GM19043 (cell line): ENCODE measurements at regions not wholly inside any gene's neighbourhood (a gene's known extent, or its start where the extent isn't known, plus 50 kb on each side); places are given as distances from the start of the nearest gene placed in this dataset.

Source experiments
- ATAC-seq: cut with Tn5 transposase; IDR thresholded peaks from one replicate; pipeline ENCODE4 v1.9.1; 2021; ENCODE audit warnings: low read depth; ENCODE audit not compliant: unreplicated experiment

DNA sequence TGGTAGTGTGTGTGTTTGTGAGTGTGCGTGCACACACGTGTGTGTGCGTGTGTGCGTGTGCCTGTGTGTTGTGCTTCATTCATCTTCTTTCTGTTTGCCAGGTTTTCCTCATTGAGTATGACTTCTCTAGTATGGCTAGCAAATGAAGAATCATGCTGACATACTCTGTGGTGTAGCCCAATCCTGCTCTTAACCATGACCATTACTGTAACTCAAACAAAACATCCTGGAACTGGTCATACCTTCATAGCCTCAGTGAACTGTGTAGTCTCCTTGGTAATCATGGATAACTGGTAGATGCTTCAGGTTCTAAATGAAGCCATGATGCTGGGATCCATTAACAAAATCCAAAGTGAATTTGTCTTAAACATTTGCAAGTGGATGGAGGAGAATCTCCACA, 1117.7 kb downstream of the BCL11B start:
- ATAC-seq = no peak

DNA sequence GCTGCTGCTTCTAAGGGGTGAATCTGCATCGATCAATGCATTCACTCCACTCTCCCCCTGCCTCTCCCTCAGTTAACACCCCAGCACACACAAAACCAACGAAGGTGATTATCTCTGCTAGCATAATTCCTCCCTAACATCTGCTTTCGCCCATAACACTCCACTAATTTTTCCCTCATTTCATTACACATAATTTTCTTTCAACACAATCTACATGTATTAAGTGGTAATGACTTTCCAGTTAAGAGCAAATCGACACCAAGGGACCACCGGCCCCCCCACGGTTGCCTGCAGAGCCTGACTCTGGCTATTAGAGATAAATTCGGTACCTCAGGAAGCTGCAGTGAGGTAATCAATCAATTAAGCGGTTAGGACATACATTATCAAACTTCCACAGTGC, 1115.6 kb downstream of the BCL11B start:
- no peak for ATAC-seq

DNA sequence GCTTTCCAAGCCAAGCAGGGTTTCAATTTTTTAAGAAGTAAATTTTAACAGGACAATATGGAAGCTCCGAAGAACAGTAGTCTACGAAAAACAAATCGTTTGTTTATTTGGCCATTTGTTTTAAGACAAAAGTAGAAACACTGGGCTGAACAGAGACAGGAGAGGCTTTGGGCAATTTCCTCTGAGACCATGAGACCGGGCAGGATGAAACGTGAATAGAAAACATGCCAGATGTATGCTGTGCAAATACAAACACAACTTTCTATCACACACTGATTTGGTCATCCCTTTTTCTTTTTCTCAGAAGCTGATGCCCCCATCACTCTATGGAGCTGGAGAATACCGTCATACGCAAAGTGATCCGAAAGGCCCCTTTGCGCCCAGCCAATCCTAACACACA, 1111.1 kb downstream of the BCL11B start:
- ATAC-seq = no peak

DNA sequence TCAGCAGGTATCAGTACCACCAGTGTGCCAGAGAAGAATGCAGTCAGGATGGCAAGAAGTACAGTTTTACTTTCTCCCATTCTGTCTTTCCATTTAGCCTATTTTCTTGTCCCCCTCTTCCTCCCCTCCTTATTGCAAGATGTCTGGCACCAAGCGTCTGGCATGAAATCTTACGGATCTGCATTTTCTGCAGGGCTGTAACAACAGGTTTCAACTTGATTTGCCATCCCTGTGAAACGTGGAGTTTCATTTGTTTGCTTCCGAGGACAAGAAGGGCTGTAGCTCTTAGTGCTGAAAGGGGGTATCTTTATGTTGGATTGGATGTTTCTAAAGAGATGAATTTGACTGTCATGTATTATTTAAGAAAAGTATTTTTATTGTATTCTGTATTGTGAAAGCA, 1110.6 kb downstream of the BCL11B start:
- no peak for ATAC-seq

DNA sequence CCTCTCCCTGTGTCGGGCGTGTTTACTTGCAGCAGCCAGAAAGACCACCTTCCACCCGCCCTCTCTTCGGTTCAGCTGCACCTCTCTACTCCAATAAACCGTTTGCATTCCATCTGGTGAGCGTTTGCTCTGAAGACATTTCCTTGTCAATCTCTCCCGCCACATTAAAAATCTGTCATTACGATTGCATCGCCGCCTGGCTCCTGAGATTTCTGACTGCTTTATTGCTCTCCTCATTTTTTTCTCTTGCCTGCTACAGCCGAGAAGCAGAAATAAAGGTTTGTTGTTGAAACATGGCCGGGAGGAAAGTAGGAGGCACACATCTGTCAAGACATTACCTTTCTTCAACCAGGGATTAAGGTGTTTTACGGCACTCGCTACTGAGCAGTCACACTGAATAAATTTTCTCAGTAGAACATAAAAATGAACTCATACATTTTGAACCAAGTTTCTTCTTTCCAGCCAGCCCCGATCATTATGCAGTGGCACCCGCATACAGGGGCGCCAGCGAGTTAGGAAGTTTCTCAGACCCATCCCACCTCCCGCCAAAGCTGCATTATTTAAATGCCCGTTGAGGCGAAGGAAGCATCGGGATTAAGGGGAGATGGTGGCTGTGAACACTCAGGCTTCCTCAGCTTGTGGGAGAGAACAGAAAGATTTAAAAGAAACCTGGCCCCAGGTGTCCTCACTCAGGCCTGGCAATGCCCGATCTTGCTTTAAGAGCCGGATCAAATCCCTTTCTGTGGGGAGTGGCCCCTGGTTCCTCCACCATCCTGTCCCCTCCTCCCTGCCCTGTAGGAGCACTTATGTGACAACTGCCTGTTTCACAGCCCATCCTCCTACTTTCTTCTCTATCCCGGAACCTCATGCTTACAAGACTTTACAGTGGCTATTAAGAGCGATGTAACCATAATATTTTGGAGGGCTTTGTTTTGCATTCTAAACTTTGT, 1108.9 kb downstream of the BCL11B start:
- ATAC-seq = no peak

DNA sequence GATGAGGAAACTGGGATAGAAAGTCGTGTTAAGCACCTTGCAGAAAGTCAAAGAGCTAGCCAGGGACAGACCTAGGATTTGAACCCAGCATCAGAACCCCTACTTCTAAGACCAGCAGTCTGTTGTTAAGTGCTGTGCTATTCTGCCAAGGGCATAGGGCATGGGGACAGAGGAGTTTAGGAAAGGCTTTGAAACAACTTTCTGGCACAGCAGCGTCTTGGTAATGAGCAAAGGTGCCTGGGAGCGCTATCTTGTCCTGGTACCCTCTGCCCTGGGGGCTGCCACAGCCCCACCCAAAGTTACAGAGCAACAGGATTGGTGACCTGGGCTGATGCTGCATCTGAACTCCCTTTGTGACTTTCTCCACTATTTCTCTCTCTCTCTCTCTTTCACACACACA, 1108.1 kb downstream of the BCL11B start:
- no peak for ATAC-seq

DNA sequence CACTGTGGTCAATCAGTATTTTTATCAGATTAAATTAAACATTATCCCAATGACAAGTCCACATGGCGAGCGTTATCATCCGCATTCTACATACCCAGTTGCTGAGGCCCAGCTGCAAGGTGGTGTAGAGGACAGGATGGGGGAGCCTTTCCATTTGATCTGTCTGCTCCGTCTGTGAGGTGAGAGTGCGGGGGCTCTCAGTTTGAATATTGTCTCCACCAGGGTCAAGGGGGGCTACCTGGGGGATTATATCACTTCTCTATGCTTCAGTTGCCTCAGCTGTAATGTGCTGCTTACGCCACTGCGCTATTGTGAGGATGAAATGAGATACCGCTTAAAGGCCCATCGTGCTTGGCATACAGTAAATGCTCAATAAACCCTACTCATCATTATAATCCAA, 1106.0 kb downstream of the BCL11B start:
- no peak for ATAC-seq

DNA sequence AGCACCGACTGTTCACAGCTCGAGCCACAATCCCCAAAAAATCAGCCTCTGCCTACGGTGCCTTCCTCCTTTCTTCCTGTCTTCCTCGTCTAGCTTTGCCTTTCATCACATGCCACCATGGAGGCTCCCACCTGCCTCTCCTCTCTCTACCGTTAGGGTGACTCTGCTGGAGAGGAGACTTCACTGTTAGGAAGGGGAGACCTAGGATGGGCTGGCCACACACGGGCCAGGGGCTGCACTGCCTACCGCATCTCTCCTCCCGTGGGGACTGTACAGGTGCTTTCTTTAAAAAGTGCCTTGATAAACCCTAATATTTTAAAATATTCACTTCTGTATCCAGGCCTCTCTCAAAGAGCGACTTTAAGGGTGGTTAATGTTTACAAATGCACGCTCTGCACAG, 1104.7 kb downstream of the BCL11B start:
- no peak for ATAC-seq

DNA sequence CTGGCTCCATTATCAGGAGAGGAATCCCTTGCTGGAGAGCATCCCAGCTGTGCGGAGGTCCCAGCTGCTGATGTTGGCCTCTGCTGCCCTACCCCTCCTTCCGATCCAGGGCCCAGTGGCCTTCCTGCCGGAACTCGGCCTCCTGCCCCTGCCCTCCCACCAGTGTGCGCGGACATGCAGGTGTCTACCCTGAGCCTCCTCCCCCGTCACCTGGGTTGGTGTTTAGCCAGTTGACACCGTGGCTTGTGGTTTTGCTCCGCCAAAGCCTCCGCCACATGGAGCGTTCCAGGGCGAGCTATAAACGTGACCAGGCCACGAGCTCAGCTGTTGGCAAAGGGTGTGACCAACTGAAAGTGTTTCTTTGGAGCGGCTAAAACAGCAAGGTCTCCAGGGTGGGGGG, 1104.3 kb downstream of the BCL11B start:
- ATAC-seq = no peak

DNA sequence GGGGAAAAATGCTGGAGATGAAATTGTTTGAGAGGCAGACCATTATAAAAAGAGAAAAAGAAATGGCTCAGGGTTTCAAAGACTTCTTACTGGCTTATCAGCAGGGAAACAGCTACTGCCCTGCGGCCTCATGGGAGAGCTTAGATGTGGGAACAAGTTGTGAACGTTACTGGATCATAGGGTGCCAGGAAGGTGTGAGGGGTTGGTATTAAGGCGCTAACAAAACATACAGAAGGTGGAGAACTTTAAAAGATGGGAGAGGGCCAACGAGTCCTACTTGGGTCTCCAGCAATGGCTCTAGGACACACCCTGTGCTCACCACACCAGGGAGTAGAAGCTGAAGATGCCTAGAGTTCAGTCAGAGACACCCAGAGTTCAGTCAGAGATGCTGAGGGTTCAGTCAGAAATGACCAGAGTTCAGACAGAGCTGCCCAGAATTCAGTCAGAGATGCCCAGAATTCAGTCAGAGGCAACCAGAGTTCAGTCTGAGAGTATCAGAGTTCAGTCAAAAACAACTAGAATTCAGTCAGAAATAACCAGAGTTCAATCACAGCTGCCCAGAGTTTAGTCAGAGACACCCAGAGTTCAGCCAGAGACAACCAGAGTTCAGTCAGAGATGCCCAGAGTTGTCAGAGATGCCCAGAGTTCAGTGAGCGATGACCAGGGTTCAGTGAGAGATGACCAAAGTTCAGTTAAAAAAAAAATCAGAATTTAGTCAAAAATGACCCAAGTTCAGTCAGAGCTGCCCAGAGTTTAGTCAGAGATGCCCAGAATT, 1103.6 kb downstream of the BCL11B start:
- no peak for ATAC-seq

DNA sequence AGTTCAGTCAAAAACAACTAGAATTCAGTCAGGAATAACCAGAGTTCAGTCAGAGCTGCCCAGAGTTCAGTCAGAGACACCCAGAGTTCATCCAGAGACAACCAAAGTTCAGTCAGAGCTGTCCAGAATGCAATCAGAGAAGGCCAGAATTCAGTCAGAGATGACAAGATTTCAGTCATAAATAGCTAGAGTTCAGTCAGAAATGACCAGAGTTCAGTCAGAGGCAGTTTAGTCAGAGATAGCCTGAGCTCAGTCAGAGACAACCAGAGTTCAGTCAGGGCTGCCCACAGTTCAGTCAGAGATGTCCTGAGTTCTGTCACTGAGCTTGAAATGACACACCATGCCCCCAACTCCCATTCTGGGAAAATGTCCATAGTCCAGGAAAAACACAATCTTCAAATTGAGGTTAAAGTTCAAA, 1102.8 kb downstream of the BCL11B start:
- no peak for ATAC-seq

DNA sequence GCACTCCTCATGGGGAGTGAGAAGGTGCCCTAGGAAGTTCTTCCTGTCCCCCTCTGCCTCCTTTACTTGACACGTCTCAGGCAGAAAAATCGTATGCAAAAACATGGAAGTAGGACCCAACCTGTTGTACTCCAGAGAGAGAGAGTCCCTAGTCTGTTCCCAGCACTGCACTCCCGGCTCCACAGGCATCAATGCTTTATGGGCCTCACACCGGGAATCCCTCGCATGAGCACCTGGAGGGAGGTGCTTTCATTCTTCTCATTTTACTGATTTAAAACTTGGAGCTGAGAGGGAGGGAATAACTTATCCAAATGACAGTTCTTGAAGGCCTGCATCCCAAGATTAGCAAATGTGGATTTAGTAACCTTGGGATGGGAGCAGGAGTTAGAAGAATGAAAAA, 1101.4 kb downstream of the BCL11B start:
- ATAC-seq = no peak

DNA sequence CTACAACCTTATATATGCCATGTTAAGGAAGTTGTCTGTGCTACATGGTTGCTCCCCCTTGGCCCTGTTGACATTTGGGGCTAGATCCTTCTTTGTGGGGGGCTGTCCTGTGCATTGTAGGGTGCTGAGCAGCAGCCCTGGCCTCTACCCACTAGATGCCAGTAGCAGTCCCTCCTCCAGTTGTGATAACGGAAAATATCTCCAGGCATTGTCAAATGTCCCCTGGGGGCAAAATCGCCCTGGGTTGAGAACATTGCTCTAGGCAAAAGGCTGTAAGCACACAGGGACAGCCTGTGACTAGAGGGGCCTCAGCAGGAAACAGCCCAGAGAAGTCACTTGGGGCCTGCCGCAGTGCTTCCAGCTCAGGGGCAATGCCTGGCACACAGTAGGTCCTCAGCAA, 1100.3 kb downstream of the BCL11B start:
- no peak for ATAC-seq

DNA sequence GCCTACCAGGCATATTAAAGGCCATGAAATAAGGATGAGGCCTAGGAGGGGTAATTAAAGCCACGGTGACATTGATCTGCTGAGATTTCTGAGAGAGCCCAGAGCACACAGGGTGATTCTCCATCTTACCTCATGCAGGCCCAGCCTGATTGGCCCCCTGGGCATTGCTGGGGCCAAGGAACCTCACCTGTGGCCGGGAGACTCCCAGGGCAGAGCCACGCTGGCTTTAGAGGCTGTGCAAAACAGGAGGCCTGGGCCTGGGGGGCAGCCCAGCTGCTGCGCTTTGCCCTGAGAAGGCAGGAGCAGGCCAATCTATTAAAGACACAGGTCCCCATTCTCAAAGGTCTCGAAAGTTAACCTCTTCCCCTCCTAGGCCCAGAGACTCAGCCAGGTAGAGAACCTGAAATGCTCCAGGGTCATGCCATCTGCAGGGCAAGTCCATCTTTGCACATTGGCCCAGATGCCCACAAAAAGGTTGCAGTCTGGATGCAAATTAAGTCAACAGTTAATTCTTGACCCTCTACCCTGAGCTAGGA, 1099.7 kb downstream of the BCL11B start:
- no peak for ATAC-seq

DNA sequence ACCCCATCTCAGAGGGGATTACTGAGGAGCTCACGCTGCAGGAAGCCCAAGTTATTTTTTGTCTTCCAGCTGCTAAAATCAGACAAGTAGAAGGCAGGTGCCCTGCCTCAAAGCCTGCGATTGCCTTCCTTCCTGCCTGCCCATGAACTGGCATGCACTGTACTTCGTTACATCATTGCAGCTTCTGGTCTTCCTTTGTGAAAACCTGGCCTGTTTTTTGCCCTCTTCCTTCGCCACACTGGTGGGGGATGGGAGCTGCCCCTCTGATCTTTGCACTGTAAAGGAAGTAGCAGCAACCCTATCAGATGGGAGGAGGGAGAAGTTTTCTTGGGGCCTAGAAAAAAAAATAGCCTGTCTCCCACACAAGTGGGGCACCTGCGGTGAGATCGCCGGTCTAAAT, 1098.7 kb downstream of the BCL11B start:
- no peak for ATAC-seq

DNA sequence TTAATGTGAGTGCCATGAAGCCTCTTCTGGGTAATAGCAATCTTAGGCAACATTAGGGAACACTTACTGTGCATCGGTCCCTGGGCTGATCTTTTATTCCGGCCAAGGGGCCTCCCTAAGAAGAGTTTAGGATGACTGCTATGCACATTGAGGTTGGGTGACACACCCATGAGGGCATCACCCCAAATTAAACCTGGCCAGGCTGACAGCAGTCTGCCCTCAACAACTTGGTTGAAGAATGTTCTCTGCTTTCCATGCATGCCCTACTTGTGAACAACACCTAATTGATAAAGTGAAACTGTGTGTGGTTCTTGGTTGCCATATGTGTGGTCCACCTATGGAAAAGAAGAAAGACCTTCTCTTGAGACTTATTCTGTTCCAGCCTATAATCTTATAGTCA, 1098.0 kb downstream of the BCL11B start:
- no peak for ATAC-seq

DNA sequence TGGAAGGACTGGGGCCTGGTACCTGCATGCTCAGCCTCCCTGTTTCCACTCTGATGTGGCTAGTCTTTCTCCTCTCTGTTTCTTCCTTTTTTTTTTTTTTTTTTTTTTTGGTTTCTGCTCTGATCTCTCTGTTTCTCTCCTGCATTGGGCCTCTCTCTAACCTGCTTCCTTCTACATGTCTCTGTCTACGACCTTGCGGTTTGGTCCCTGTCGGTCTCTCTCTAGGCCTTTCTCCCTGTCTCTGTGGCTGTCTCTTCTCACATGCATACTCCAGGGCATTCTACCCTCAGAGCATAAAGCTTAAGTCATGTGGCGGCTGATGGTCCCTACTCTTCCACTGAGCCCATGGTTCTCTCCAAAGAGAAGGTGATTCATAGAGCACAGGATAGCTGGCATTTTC, 1096.6 kb downstream of the BCL11B start:
- ATAC-seq = no peak

DNA sequence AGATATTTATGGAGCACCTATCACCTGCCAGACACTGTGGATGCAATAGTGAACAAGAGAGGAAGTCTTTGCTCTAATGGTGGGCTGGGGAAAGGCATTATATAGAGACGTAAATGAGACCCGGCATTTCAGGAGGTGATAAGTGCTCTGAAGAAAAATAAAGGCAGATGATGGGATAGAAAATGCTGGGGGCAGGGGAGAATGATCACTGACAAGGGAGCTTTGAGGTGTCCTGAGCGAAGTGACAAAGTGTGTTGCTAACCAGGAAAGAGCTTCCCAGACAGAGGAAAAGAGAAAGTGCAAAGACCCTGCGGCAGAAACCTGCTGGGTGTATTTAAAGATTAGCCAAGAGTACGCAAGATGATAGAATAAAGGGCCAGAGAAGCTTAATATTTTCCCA, 1096.1 kb downstream of the BCL11B start:
- ATAC-seq = no peak

DNA sequence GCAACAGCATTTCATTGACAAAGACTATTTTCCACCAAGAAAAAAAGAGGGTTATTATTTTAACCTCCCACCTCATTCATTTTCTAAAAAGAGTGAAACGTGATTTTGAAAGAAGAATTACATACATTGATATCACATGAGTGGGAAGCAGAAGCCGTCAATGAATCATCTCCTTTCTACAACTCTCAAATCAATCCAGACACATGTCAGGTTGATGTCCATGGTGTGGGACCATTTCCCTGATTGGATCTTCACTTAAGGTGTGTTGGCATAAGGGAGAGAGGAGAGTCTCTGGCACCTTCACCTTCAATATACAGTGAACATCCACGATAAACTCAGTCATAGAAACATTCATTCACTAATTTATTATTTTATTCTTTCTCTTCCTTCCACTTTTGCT, 1095.1 kb downstream of the BCL11B start:
- no peak for ATAC-seq

DNA sequence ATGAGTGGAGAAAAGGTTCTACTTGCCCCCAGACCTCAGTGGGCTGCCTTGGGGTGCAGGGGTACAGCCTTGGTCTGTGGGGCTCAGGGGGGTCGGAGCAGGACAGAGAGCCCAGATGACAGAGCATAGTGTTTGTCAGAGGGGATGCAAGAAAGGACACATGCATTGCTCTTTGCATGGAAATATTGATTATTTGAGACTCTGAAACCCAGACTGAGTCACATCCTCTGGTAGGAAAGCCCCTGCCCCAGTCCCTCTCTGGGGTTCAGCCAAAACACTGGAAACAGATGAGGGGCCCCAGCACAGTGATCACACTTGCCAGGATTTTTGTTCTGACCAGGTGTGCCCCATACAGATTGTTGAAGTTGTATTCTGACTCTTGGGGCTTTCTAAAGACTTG, 1094.4 kb downstream of the BCL11B start:
- no peak for ATAC-seq

DNA sequence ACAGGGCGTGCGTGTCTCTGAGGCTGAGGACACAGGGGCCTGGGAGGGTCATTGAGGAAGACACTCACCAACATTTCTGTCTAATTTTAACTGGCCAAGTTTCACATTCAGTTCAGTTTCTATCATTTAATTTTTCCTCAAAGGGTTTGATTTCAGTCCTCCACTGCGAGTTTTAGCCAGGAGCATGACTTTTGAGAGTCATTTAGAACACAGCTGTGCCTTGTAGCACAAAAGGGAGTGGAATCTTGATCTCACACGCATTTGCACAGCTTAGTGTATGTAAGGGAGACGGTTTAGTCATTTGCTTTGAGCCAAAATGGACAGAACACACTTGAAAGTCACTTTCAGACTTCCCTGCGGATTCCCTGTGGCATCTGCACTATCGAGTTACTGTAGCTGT, 1090.8 kb downstream of the BCL11B start:
- ATAC-seq = no peak

DNA sequence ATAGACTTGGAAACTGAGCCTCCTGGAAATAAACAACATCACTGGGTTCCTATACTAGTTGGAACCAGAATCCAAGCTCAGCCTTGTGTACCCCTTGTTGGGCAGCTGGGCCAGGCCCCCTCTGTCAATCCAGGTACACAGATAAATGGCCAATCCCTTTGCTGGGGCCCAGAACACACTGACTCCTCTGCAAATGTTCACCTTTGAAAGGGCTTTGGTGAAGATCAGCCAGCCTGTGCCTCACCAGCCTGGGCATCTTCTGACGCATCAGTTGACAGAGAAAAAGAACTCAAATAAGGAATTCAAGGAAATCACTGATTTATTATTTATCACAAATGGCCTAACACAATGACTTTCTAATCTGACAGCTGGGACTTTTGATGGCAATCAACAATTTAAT, 1090.2 kb downstream of the BCL11B start:
- ATAC-seq = no peak
